H9 (cell line): ENCODE measurements at regions not wholly inside any gene's neighbourhood (a gene's known extent, or its start where the extent isn't known, plus 50 kb on each side); places are given as distances from the start of the nearest gene placed in this dataset.

Experiments
- DNase-seq: peaks from one replicate; pipeline ENCODE4 v3.0.0-alpha.2; 2017
- H2AFZ ChIP-seq: one replicate; pipeline ENCODE4 v1.6.1; 2013; ENCODE audit warnings: mild to moderate bottlenecking, low read length, control low read depth, moderate library complexity
- H2AK5ac ChIP-seq: 2 replicates; pipeline ENCODE4 v1.6.1; 2013; ENCODE audit warnings: low read length, control low read depth, mixed read lengths; ENCODE audit not compliant: insufficient read length
- H2BK120ac ChIP-seq: one replicate; pipeline ENCODE4 v1.6.1; 2013; ENCODE audit warnings: low read depth, mild to moderate bottlenecking, low read length, control low read depth, inconsistent platforms; ENCODE audit not compliant: poor library complexity, severe bottlenecking
- H2BK12ac ChIP-seq: 2 replicates; pipeline ENCODE4 v1.6.1; 2013; ENCODE audit warnings: low read length, control low read depth, mixed read lengths, low read depth; ENCODE audit not compliant: insufficient read length
- H2BK15ac ChIP-seq: 2 replicates; pipeline ENCODE4 v1.6.1; 2013; ENCODE audit warnings: low read depth, low read length, control low read depth
- H2BK20ac ChIP-seq: one replicate; pipeline ENCODE4 v1.6.1; 2013; ENCODE audit warnings: low read depth, mild to moderate bottlenecking, low read length, control low read depth, inconsistent platforms; ENCODE audit not compliant: poor library complexity, severe bottlenecking
- H2BK5ac ChIP-seq: 2 replicates; pipeline ENCODE4 v1.6.1; 2013; ENCODE audit warnings: low read length, control low read depth, mixed read lengths; ENCODE audit not compliant: insufficient read length
- H3K14ac ChIP-seq: 2 replicates; pipeline ENCODE4 v1.6.1; 2013; ENCODE audit warnings: low read length, control low read depth; ENCODE audit not compliant: insufficient read depth
- H3K18ac ChIP-seq: 2 replicates; pipeline ENCODE4 v1.6.1; 2013; ENCODE audit warnings: low read depth, mild to moderate bottlenecking, mixed read lengths, low read length, control low read depth; ENCODE audit not compliant: insufficient read length
- H3K23ac ChIP-seq: 2 replicates; pipeline ENCODE4 v1.6.1; 2013; ENCODE audit warnings: low read length, control low read depth, mixed read lengths, low read depth; ENCODE audit not compliant: insufficient read length
- H3K23me2 ChIP-seq: 2 replicates; pipeline ENCODE4 v1.6.1; 2013; ENCODE audit warnings: low read depth, mild to moderate bottlenecking, mixed read lengths, low read length, control low read depth; ENCODE audit not compliant: insufficient read length, poor library complexity, severe bottlenecking
- H3K27ac ChIP-seq: 2 replicates; pipeline ENCODE4 v1.5.1; 2013; ENCODE audit warnings: low read length, control low read depth, mixed read lengths, low read depth; ENCODE audit not compliant: insufficient read length
- H3K27me3 ChIP-seq: 2 replicates; pipeline ENCODE4 v1.6.1; 2013; ENCODE audit warnings: low read length, control low read depth, inconsistent platforms; ENCODE audit not compliant: insufficient read depth
- H3K4ac ChIP-seq: 2 replicates; pipeline ENCODE4 v1.6.1; 2013; ENCODE audit warnings: low read depth, mild to moderate bottlenecking, control low read depth, inconsistent platforms, low read length, moderate library complexity
- H3K4me1 ChIP-seq: 2 replicates; pipeline ENCODE4 v1.6.1; 2013; ENCODE audit warnings: low read length, control low read depth, inconsistent platforms; ENCODE audit not compliant: insufficient read depth
- H3K4me2 ChIP-seq: 2 replicates; pipeline ENCODE4 v1.6.1; 2013; ENCODE audit warnings: low read length, control low read depth, mixed read lengths; ENCODE audit not compliant: insufficient read length, insufficient read depth
- H3K56ac ChIP-seq: 2 replicates; pipeline ENCODE4 v1.6.1; 2013; ENCODE audit warnings: low read depth, mild to moderate bottlenecking, mixed read lengths, low read length, control low read depth; ENCODE audit not compliant: insufficient read length
- H3K79me1 ChIP-seq: 2 replicates; pipeline ENCODE4 v1.6.1; 2013; ENCODE audit warnings: low read depth, mild to moderate bottlenecking, moderate library complexity, low read length, control low read depth, inconsistent platforms; ENCODE audit not compliant: insufficient read depth, poor library complexity, severe bottlenecking
- H3K79me2 ChIP-seq: 2 replicates; pipeline ENCODE4 v1.6.1; 2013; ENCODE audit warnings: low read length, control low read depth, inconsistent platforms; ENCODE audit not compliant: insufficient read depth
- H3K9ac ChIP-seq: 2 replicates; pipeline ENCODE4 v1.6.1; 2013; ENCODE audit warnings: low read length, control low read depth, mixed read lengths; ENCODE audit not compliant: insufficient read length; ENCODE audit errors: extremely low read depth
- H3K9me3 ChIP-seq: one replicate; pipeline ENCODE4 v1.6.1; 2013; ENCODE audit warnings: low read depth, low read length, inconsistent platforms; ENCODE audit not compliant: control insufficient read depth
- H3T11ph ChIP-seq: one replicate; pipeline ENCODE4 v1.6.1; 2013; ENCODE audit warnings: mild to moderate bottlenecking, low read length, control low read depth, inconsistent platforms
- H4K20me1 ChIP-seq: one replicate; pipeline ENCODE4 v1.6.1; 2013; ENCODE audit not compliant: control insufficient read depth, insufficient read length, insufficient read depth
- H4K5ac ChIP-seq: 2 replicates; pipeline ENCODE4 v1.6.1; 2013; ENCODE audit warnings: low read depth, mild to moderate bottlenecking, mixed read lengths, low read length, control low read depth; ENCODE audit not compliant: insufficient read length
- H4K8ac ChIP-seq: replicated peaks from 2 replicates; pipeline ENCODE4 v1.6.1; 2013; ENCODE audit warnings: low read length, control low read depth, mixed read lengths, low read depth; ENCODE audit not compliant: insufficient read length
- H4K91ac ChIP-seq: 2 replicates; pipeline ENCODE4 v1.6.1; 2013; ENCODE audit warnings: low read depth, mild to moderate bottlenecking, moderate library complexity, mixed read lengths, low read length, control low read depth; ENCODE audit not compliant: insufficient read length
- H3K27ac Mint-ChIP-seq, 3 experiments: 2 replicates in 2 of 3; 3 replicates in 1 of 3; pipeline ENCODE4 v1.8.0; 2020 to 2021; ENCODE audit warnings: mixed read lengths in 3 of 3, mild to moderate bottlenecking in 1 of 3, moderate library complexity in 1 of 3
- H3K27me3 Mint-ChIP-seq: 2 replicates; pipeline ENCODE4 v1.8.0; 2021; ENCODE audit warnings: low read depth, mild to moderate bottlenecking, moderate library complexity, mixed read lengths
- H3K36me3 Mint-ChIP-seq, 3 experiments: 2 replicates in 2 of 3; 3 replicates in 1 of 3; pipeline ENCODE4 v1.8.0; 2020 to 2021; ENCODE audit warnings: low read depth in 3 of 3, mixed read lengths in 3 of 3; ENCODE audit not compliant: insufficient read depth in 1 of 3
- H3K4me1 Mint-ChIP-seq, 2 experiments: 2 replicates each; pipeline ENCODE4 v1.8.0; 2020; ENCODE audit warnings: mixed read lengths in 2 of 2
- H3K4me3 Mint-ChIP-seq, 2 experiments: 2 replicates in 1 of 2; 3 replicates in 1 of 2; pipeline ENCODE4 v1.8.0; 2020 to 2021; ENCODE audit warnings: mild to moderate bottlenecking in 2 of 2, mixed read lengths in 2 of 2, moderate library complexity in 1 of 2
- H3K9me3 Mint-ChIP-seq, 2 experiments: 2 replicates in 1 of 2; 3 replicates in 1 of 2; pipeline ENCODE4 v1.8.0; 2020; ENCODE audit warnings: mild to moderate bottlenecking in 2 of 2, mixed read lengths in 2 of 2, moderate library complexity in 1 of 2
- WGBS: extraction: QIAGEN DNeasy Blood & Tissue Kit; methylation state at CpG from one replicate; pipeline ENCODE4 v1.1.7; 2013; ENCODE audit warnings: missing lambda C conversion rate, low lambda C conversion rate, mixed read lengths; ENCODE audit not compliant: insufficient read length; ENCODE audit errors: extremely low coverage; 5-methylcytosine and 5-hydroxymethylcytosine counted together
- TF ChIP-seq, protein P1 (sequence below): fragments of 200-600 bp; sonication (generic); conservative IDR thresholded peaks from 3 replicates; pipeline ENCODE4 v1.8.0; 2021; ENCODE audit warnings: antibody characterized with exemption, mild to moderate bottlenecking

DNA sequence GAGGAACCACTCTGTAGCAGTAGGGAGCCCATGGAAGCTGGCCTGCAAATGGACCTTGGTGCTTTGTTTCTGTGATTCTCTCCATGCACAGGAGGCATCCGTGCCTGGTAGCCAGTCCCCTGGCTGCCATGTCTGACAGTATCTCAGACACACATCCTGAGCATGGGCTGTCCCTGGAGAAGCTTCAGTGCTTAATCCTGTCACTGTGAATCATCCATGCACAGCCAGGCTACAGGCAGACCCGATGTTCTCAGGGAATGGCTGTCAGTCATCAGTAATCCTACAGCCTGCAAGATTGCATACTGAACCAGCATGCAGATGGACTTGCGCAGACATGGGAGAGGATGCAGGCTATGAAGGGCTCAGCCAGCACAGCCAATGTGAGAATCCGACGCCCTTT lies 606.3 kb upstream of the PLXNA2 start:
- H3T11ph ChIP-seq = no peak overlapping the region

More for the DNA sequence above, 606.3 kb upstream of the PLXNA2 start:
- TF ChIP-seq, protein P1, sequence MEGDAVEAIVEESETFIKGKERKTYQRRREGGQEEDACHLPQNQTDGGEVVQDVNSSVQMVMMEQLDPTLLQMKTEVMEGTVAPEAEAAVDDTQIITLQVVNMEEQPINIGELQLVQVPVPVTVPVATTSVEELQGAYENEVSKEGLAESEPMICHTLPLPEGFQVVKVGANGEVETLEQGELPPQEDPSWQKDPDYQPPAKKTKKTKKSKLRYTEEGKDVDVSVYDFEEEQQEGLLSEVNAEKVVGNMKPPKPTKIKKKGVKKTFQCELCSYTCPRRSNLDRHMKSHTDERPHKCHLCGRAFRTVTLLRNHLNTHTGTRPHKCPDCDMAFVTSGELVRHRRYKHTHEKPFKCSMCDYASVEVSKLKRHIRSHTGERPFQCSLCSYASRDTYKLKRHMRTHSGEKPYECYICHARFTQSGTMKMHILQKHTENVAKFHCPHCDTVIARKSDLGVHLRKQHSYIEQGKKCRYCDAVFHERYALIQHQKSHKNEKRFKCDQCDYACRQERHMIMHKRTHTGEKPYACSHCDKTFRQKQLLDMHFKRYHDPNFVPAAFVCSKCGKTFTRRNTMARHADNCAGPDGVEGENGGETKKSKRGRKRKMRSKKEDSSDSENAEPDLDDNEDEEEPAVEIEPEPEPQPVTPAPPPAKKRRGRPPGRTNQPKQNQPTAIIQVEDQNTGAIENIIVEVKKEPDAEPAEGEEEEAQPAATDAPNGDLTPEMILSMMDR = no peak
- H3K56ac ChIP-seq = no peak overlapping the region
- no CpG with 5 or more reads among the region's 5 CpGs for WGBS
- H4K8ac ChIP-seq = no peak overlapping the region
- H3K9me3 Mint-ChIP-seq = no peaks in the 10 kb centered on the region
- H3K4me1 ChIP-seq = no peaks in the 10 kb centered on the region
- H3K18ac ChIP-seq = no peak overlapping the region
- no peak overlapping the region for H2AK5ac ChIP-seq
- no peaks in the 10 kb centered on the region; a peak in 1 of 7 replicates for H3K36me3 Mint-ChIP-seq
- H2AFZ ChIP-seq = no peak overlapping the region
- H3K27ac Mint-ChIP-seq = no peak overlapping the region
- no peaks in the 10 kb centered on the region for H3K27me3 ChIP-seq
- H4K91ac ChIP-seq = no peak overlapping the region
- H4K5ac ChIP-seq = no peak overlapping the region
- no peaks in the 10 kb centered on the region for H3K79me2 ChIP-seq
- H2BK20ac ChIP-seq = no peak overlapping the region
- H3K4me1 Mint-ChIP-seq = no peaks in the 10 kb centered on the region
- no peaks in the 10 kb centered on the region for H3K23me2 ChIP-seq
- H3K23ac ChIP-seq = no peak overlapping the region
- no peaks in the 10 kb centered on the region for H4K20me1 ChIP-seq
- no peak overlapping the region for H2BK12ac ChIP-seq
- DNase-seq = no peak
- H3K14ac ChIP-seq = no peak overlapping the region; the same call in 1 of the 2 replicates
- no peak overlapping the region for H3K4me3 Mint-ChIP-seq
- no peak overlapping the region for H2BK120ac ChIP-seq
- H3K79me1 ChIP-seq = no peaks in the 10 kb centered on the region
- H3K4ac ChIP-seq = no peak overlapping the region
- H3K27ac ChIP-seq = no peak overlapping the region
- H3K9me3 ChIP-seq = no peaks in the 10 kb centered on the region
- no peak overlapping the region for H3K4me2 ChIP-seq
- H3K27me3 Mint-ChIP-seq = no peaks in the 10 kb centered on the region; the same call in 1 of the 2 replicates
- H2BK5ac ChIP-seq = no peak overlapping the region
- no peak overlapping the region for H3K9ac ChIP-seq
- H2BK15ac ChIP-seq = no peak overlapping the region
